Activated B cell treated with CpG ODN at 0.5 μM for 24 hours (primary cell): ENCODE measurements at regions not wholly inside any gene's neighbourhood (a gene's known extent, or its start where the extent isn't known, plus 50 kb on each side); places are given as distances from the start of the nearest gene placed in this dataset.
"Not testable (repeated sequence)": the region's sequence is repeated elsewhere in the genome, so short reads cannot be mapped to it uniquely, and the experiment has no call there.

Source experiments
- ATAC-seq: fragments of 200-7000 bp; cut with Tn5 transposase; one replicate; pipeline ENCODE4 v1.10.0; 2021; ENCODE audit warnings: low read depth, mild to moderate bottlenecking, moderate library complexity
- CTCF ChIA-PET: fragments of 350-600 bp; sonication (Branson Sonifier 250); formaldehyde crosslinking; loops from one replicate; lab custom pipeline; 2021; ENCODE audit warnings: antibody characterized with exemption; lab: Charles Lee
- POLR2A ChIA-PET: fragments of 350-600 bp; sonication (Branson Sonifier 250); formaldehyde crosslinking; loops from one replicate; lab custom pipeline; 2021; ENCODE audit warnings: antibody characterized with exemption; lab: Charles Lee
- DNase-seq: peaks from one replicate; pipeline ENCODE4 v3.0.0; 2022
- H3K27ac Mint-ChIP-seq: one replicate; pipeline ENCODE4 v1.8.0; 2020; ENCODE audit warnings: mixed read lengths
- H3K27me3 Mint-ChIP-seq: one replicate; pipeline ENCODE4 v1.8.0; 2021; ENCODE audit warnings: mixed read lengths
- H3K36me3 Mint-ChIP-seq: one replicate; pipeline ENCODE4 v1.8.0; 2021; ENCODE audit warnings: low read depth, mixed read lengths
- H3K4me1 Mint-ChIP-seq: one replicate; pipeline ENCODE4 v1.8.0; 2021; ENCODE audit warnings: mixed read lengths
- H3K4me3 Mint-ChIP-seq: one replicate; pipeline ENCODE4 v1.8.0; 2020; ENCODE audit warnings: mild to moderate bottlenecking, mixed read lengths
- H3K9me3 Mint-ChIP-seq: one replicate; pipeline ENCODE4 v1.8.0; 2020; ENCODE audit warnings: mixed read lengths
- intact Hi-C: fragments of 100-400 bp; cut with micrococcal nuclease; formaldehyde crosslinking; loops from one replicate; pipeline ENCODE4 v1.15.1; 2024
- TF ChIP-seq, protein P1 (sequence below): fragments of 200-600 bp; IDR thresholded peaks from one replicate; pipeline ENCODE4 v1.8.0; 2022; ENCODE audit warnings: antibody characterized with exemption, mild to moderate bottlenecking

DNA sequence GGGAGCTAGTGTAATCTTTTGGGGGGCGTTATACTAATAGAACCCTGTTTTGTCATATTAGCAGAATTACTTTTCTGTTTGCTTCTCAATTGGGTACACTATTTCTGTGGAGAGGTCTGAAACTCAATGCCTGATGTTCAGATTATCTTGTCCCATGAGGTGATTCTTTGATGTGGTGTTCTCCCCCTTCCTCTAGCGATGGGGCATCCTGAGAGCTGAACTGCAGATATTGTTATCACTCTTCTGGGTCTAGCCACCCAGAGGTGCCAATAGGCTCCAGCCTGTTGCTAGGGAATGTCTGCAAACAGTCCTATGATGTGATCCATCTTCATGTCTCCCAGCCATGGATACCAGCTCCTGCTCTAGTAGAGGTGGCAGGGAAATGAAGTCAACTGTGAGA lies 233.1 kb upstream of the RASA1 start:
- ChIA-PET POLR2A (no interaction called here), CTCF (no interaction called here)
- no peaks in the 10 kb centered on the region for H3K9me3 Mint-ChIP-seq
- no peaks in the 10 kb centered on the region for H3K36me3 Mint-ChIP-seq
- TF ChIP-seq, protein P1, sequence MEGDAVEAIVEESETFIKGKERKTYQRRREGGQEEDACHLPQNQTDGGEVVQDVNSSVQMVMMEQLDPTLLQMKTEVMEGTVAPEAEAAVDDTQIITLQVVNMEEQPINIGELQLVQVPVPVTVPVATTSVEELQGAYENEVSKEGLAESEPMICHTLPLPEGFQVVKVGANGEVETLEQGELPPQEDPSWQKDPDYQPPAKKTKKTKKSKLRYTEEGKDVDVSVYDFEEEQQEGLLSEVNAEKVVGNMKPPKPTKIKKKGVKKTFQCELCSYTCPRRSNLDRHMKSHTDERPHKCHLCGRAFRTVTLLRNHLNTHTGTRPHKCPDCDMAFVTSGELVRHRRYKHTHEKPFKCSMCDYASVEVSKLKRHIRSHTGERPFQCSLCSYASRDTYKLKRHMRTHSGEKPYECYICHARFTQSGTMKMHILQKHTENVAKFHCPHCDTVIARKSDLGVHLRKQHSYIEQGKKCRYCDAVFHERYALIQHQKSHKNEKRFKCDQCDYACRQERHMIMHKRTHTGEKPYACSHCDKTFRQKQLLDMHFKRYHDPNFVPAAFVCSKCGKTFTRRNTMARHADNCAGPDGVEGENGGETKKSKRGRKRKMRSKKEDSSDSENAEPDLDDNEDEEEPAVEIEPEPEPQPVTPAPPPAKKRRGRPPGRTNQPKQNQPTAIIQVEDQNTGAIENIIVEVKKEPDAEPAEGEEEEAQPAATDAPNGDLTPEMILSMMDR = no peak
- ATAC-seq (no peak), DNase-seq (no peak)
- no peak overlapping the region for H3K27ac Mint-ChIP-seq
- intact Hi-C loops = no loop called here
- H3K27me3 Mint-ChIP-seq = no peaks in the 10 kb centered on the region
- H3K4me3 Mint-ChIP-seq = no peak overlapping the region
- peaks cover 7% of the 10 kb centered on the region for H3K4me1 Mint-ChIP-seq

- Mint-ChIP-seq H3K27ac (no peak overlapping the region), H3K4me1 (peaks cover 7% of the 10 kb centered on the region), H3K27me3 (peaks cover 4% of the 10 kb centered on the region), H3K4me3 (no peak overlapping the region), H3K9me3 (peaks cover 10% of the 10 kb centered on the region), H3K36me3 (no peaks in the 10 kb centered on the region)
- no peak for DNase-seq
- ChIA-PET CTCF (no interaction called here), POLR2A (no interaction called here)
- ATAC-seq = no peak
- TF ChIP-seq, protein P1 = no peak
- intact Hi-C loops = no loop called here
These were observed 225.1 kb upstream of the RASA1 start for GRCh38 chr5:87042554-87042953.

GRCh38 chr5:87048156-87048555 lies 219.5 kb upstream of the RASA1 start:
- Mint-ChIP-seq H3K27me3 (peaks cover 4% of the 10 kb centered on the region), H3K4me3 (no peak overlapping the region), H3K4me1 (peaks cover 6% of the 10 kb centered on the region), H3K36me3 (peaks cover 3% of the 10 kb centered on the region), H3K9me3 (peaks cover 22% of the 10 kb centered on the region), H3K27ac (no peak overlapping the region)
- ChIA-PET POLR2A (no interaction called here), CTCF (no interaction called here)
- intact Hi-C loops = no loop called here
- DNase-seq = no peak
- ATAC-seq = no peak
- TF ChIP-seq, protein P1 = no peak

- H3K27ac Mint-ChIP-seq, POLR2A ChIA-PET, CTCF ChIA-PET, DNase-seq, intact Hi-C loops, ATAC-seq, H3K4me3 Mint-ChIP-seq, H3K4me1 Mint-ChIP-seq, H3K36me3 Mint-ChIP-seq, H3K27me3 Mint-ChIP-seq: not testable (repeated sequence)
- peaks cover 15% of the 10 kb centered on the region for H3K9me3 Mint-ChIP-seq
These were observed 218.7 kb upstream of the RASA1 start for GRCh38 chr5:87049012-87049411.

DNA sequence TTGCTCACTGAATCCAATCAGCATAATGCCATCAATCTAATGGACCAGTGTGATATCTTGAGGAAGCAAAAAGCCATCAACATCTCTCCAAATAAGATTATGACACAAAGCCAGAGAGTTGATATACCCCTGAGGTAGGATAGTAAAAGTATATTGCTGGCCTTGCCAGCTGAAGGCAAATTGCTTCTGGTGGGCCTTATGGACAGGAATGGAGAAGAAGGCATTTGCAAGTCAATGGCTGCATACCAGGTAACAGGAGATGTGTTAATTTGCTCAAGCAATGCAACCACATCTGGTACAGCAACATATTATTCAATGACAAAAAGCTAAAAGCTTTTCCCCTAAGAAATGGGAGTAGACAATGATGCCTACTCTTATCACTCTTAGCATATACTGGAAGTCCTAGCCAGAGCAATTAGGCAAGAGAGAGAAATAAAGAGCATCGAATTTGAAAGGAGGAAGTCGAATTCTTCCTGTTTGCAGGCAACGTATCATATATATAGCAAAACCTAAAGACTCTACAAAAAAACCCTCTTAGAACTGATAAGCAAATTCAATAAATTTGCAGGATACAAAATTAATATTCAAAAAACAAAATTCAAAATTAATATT lies 216.1 kb upstream of the RASA1 start:
- intact Hi-C loops = no loop called here
- Mint-ChIP-seq H3K36me3 (peaks cover 3% of the 10 kb centered on the region), H3K27ac (no peak overlapping the region), H3K4me1 (peaks cover 6% of the 10 kb centered on the region), H3K4me3 (no peak overlapping the region), H3K9me3 (peaks cover 17% of the 10 kb centered on the region), H3K27me3 (no peaks in the 10 kb centered on the region)
- DNase-seq (no peak), ATAC-seq (no peak)
- CTCF ChIA-PET = no interaction called here
- TF ChIP-seq, protein P1 = no peak
- POLR2A ChIA-PET = no interaction called here

DNA sequence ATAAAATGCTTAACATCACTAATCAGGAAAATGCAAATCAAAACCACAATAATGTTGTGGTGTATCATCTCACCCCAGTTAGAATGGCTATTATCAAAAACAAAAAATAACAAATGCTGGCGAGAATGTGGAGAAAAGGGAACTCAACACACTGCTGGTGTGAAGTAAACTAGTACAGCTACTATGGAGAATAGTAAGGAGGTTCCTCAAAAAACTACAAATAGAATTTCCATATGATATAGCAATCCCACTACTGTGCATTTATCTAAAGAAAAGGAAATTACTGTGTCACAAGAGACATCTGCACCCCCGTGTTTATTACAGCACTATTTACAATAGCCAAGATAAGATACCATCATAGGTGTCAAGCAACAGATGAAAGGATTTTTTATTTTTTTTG lies 214.5 kb upstream of the RASA1 start:
- TF ChIP-seq, protein P1 = no peak
- DNase-seq (no peak), ATAC-seq (no peak)
- peaks cover 17% of the 10 kb centered on the region for H3K9me3 Mint-ChIP-seq
- no peak overlapping the region for H3K4me3 Mint-ChIP-seq
- ChIA-PET POLR2A (no interaction called here), CTCF (no interaction called here)
- no peak overlapping the region for H3K27ac Mint-ChIP-seq
- peaks cover 3% of the 10 kb centered on the region for H3K36me3 Mint-ChIP-seq
- intact Hi-C loops = no loop called here
- H3K27me3 Mint-ChIP-seq = no peaks in the 10 kb centered on the region
- peaks cover 6% of the 10 kb centered on the region for H3K4me1 Mint-ChIP-seq
